ENCODE measurements at regions not wholly inside any gene's neighbourhood (a gene's known extent, or its start where the extent isn't known, plus 50 kb on each side); places are given as distances from the start of the nearest gene placed in this dataset.

DNA sequence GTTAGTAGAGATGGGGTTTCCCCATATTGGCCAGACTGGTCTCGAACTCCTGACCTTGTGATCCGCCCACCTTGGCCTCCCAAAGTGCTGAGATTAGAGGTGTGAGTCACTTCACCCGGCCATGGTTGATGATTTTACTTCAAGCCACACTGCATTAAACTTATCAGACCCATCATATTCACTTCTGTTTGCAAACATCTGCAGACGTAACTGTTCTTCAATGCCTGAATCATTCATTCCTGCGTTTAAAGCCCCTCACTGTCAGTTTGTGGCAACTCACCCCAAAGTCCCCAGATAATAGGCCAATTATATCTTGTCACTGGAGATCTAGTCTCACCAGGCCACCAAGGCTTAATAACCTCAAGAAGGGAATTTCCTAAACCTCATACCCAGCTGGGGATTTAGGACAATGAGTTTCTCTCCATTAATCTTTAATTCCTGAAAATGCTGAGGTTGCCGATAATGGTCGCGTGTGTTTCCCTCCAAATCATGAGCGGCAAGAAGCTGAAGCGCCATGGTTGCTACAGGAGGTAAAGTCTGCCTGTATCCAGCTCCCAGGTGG is 229.6 kb downstream of the LY86 start:
- TF ChIP-seq FOXM1 (IDR thresholded peaks at IDR 0.05; ENCODE audit: borderline replicate concordance) (no peak), TARDBP (IDR thresholded peaks at IDR 0.05) (no peak), HDGF (IDR thresholded peaks at IDR 0.05; ENCODE audit: borderline replicate concordance) (no peak), L3MBTL2 (conservative IDR thresholded peaks at IDR 0.05) (no peak), SP1 (IDR thresholded peaks at IDR 0.05) (no peak), ZNF384 (IDR thresholded peaks at IDR 0.05) (no peak), BHLHE40 (IDR thresholded peaks at IDR 0.05; ENCODE audit: borderline replicate concordance) (no peak), SUZ12 (IDR thresholded peaks at IDR 0.05) (no peak), FOXA1 (IDR thresholded peaks at IDR 0.05) (no peak), NFRKB (IDR thresholded peaks at IDR 0.05) (no peak)
- TF ChIP-seq, protein P1, sequence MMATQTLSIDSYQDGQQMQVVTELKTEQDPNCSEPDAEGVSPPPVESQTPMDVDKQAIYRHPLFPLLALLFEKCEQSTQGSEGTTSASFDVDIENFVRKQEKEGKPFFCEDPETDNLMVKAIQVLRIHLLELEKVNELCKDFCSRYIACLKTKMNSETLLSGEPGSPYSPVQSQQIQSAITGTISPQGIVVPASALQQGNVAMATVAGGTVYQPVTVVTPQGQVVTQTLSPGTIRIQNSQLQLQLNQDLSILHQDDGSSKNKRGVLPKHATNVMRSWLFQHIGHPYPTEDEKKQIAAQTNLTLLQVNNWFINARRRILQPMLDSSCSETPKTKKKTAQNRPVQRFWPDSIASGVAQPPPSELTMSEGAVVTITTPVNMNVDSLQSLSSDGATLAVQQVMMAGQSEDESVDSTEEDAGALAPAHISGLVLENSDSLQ (IDR thresholded peaks at IDR 0.05) = no peak

Measured in HEK293T (cell line).